IMR-90 (cell line): ENCODE measurements at regions not wholly inside any gene's neighbourhood (a gene's known extent, or its start where the extent isn't known, plus 50 kb on each side); places are given as distances from the start of the nearest gene placed in this dataset.

Source experiments
- FOS ChIP-seq: fragments of 150-350 bp; IDR thresholded peaks from 2 replicates; pipeline ENCODE4 v1.6.1; 2016; ENCODE audit warnings: low read depth, low read length
- MAFK ChIP-seq: IDR thresholded peaks from 2 replicates; pipeline ENCODE4 v1.6.1; 2012; ENCODE audit warnings: low read depth, low read length, improper control_type of control experiment
- MXI1 ChIP-seq: IDR thresholded peaks from 2 replicates; pipeline ENCODE4 v1.6.1; 2012; ENCODE audit warnings: low read depth, mild to moderate bottlenecking, low read length, moderate library complexity, borderline replicate concordance
- POLR2A ChIP-seq: IDR thresholded peaks from 2 replicates; pipeline ENCODE4 v1.6.1; 2012; ENCODE audit warnings: mild to moderate bottlenecking, low read depth, low read length
- RFX5 ChIP-seq: IDR thresholded peaks from 2 replicates; pipeline ENCODE4 v1.8.0; 2012; ENCODE audit warnings: low read depth, mild to moderate bottlenecking, low read length, moderate library complexity
- SMC3 ChIP-seq: fragments of 150-350 bp; IDR thresholded peaks from 2 replicates; pipeline ENCODE4 v1.6.1; 2016; ENCODE audit warnings: low read depth, mild to moderate bottlenecking, antibody characterized with exemption, low read length, moderate library complexity
- TF ChIP-seq, protein P1 (sequence below): conservative IDR thresholded peaks from 2 replicates; pipeline ENCODE4 v1.5.1; 2012; ENCODE audit warnings: mild to moderate bottlenecking, low read depth, low read length, improper control_type of control experiment
- TF ChIP-seq, protein P2 (sequence below): fragments of 150-350 bp; IDR thresholded peaks from 2 replicates; pipeline ENCODE4 v1.6.1; 2016; ENCODE audit warnings: low read depth, mild to moderate bottlenecking, low read length, moderate library complexity, borderline replicate concordance
- TF ChIP-seq, protein P3 (sequence below): fragments of 150-350 bp; IDR thresholded peaks from 2 replicates; pipeline ENCODE4 v1.6.1; 2017; ENCODE audit warnings: mild to moderate bottlenecking, antibody characterized with exemption, low read length, low read depth

DNA sequence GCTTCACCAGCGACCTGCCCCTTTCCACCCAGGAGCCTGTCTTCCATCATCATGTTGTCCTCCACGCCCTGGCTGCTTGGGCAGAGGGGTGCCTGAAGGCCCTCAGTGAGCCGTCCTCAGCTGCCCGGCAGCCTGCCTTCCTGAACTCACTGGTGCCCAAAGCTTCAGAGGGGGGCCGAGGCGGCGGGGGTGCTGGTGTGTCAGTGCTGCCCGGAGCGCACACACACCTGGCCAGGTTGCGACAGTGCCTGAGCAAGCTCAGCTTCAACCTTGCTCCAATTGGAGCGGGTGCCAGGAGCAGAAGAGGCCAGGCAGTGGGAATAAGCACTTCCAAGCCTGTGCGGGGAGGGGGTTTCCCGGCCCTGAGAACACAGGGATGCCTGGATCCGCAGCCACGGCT lies 566.3 kb downstream of the INHBA start:
- TF ChIP-seq MXI1 (no peak), POLR2A (no peak), SMC3 (no peak), FOS (no peak), MAFK (no peak), RFX5 (no peak)
- TF ChIP-seq, protein P1, sequence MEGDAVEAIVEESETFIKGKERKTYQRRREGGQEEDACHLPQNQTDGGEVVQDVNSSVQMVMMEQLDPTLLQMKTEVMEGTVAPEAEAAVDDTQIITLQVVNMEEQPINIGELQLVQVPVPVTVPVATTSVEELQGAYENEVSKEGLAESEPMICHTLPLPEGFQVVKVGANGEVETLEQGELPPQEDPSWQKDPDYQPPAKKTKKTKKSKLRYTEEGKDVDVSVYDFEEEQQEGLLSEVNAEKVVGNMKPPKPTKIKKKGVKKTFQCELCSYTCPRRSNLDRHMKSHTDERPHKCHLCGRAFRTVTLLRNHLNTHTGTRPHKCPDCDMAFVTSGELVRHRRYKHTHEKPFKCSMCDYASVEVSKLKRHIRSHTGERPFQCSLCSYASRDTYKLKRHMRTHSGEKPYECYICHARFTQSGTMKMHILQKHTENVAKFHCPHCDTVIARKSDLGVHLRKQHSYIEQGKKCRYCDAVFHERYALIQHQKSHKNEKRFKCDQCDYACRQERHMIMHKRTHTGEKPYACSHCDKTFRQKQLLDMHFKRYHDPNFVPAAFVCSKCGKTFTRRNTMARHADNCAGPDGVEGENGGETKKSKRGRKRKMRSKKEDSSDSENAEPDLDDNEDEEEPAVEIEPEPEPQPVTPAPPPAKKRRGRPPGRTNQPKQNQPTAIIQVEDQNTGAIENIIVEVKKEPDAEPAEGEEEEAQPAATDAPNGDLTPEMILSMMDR: no peak
- TF ChIP-seq, protein P2, sequence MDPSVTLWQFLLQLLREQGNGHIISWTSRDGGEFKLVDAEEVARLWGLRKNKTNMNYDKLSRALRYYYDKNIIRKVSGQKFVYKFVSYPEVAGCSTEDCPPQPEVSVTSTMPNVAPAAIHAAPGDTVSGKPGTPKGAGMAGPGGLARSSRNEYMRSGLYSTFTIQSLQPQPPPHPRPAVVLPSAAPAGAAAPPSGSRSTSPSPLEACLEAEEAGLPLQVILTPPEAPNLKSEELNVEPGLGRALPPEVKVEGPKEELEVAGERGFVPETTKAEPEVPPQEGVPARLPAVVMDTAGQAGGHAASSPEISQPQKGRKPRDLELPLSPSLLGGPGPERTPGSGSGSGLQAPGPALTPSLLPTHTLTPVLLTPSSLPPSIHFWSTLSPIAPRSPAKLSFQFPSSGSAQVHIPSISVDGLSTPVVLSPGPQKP: no peak
- TF ChIP-seq, protein P3, sequence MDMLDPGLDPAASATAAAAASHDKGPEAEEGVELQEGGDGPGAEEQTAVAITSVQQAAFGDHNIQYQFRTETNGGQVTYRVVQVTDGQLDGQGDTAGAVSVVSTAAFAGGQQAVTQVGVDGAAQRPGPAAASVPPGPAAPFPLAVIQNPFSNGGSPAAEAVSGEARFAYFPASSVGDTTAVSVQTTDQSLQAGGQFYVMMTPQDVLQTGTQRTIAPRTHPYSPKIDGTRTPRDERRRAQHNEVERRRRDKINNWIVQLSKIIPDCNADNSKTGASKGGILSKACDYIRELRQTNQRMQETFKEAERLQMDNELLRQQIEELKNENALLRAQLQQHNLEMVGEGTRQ: no peak
